ENCODE measurements at regions not wholly inside any gene's neighbourhood (a gene's known extent, or its start where the extent isn't known, plus 50 kb on each side); places are given as distances from the start of the nearest gene placed in this dataset.

DNA sequence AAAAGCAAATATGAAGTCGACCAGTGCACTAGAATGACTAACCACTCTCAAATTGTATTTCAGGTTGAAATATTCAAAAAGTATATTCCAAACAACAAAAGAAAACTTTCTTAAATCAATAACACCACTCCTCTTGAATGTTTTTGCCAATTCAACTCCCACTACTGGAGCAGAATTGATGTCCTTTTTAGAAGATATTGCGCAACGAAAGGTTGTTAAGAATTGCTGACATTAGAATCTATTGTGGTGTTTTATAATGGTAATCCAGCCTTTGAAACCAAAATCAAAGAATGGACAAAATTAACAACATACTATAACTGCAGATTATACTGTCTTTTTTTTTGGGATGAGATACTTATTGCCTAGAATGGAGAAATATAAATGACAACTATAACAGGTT is 331.3 kb downstream of the GRXCR1 start:
- no peak for TF ChIP-seq POLR2AphosphoS5 (IDR thresholded peaks at IDR 0.05; ENCODE audit: borderline replicate concordance, low read depth, low read length)
- no peak for TF ChIP-seq EZH2 (IDR thresholded peaks at IDR 0.05)
- no peak for TF ChIP-seq FOXP2 (optimal IDR thresholded peaks at IDR 0.05; ENCODE audit: control extremely low read depth, extremely low read length, insufficient read depth)

Data from SK-N-MC (cell line).